CD4-positive, alpha-beta T cell (primary cell): ENCODE measurements at regions not wholly inside any gene's neighbourhood (a gene's known extent, or its start where the extent isn't known, plus 50 kb on each side); places are given as distances from the start of the nearest gene placed in this dataset.
"Not testable (repeated sequence)": the region's sequence is repeated elsewhere in the genome, so short reads cannot be mapped to it uniquely, and the experiment has no call there.

Experiments
- ATAC-seq: fragments of 200-7000 bp; cut with Tn5 transposase; one replicate; pipeline ENCODE4 v1.10.0; 2022; ENCODE audit warnings: mild to moderate bottlenecking; ENCODE audit not compliant: poor library complexity
- CTCF ChIA-PET: fragments of 350-600 bp; sonication (Branson Sonifier 250); formaldehyde crosslinking; loops from one replicate; lab custom pipeline; 2021; ENCODE audit warnings: antibody characterized with exemption, inconsistent platforms; lab: Charles Lee
- POLR2A ChIA-PET: fragments of 350-600 bp; sonication (Branson Sonifier 250); formaldehyde crosslinking; loops from one replicate; lab custom pipeline; 2021; ENCODE audit warnings: antibody characterized with exemption, inconsistent platforms; lab: Charles Lee
- DNase-seq, 14 experiments: peaks; one replicate each; pipeline ENCODE4 v3.0.0-alpha.2; 2013 to 2020; ENCODE audit warnings: mixed read lengths in 2 of 14
- H3K27ac ChIP-seq, 2 donors: one replicate each; pipeline versions ENCODE4 v1.5.1 to v1.7.0; 2013; ENCODE audit warnings: low read length in 2 of 2, low read depth in 1 of 2, mild to moderate bottlenecking in 1 of 2
- H3K27me3 ChIP-seq, 2 experiments: 1 replicate in 1 of 2; 2 replicates in 1 of 2; pipeline versions ENCODE4 v1.6.1 to v1.7.0; 2013; ENCODE audit warnings: low read length in 2 of 2, control low read depth in 1 of 2, mild to moderate bottlenecking in 1 of 2, moderate library complexity in 1 of 2; ENCODE audit not compliant: insufficient read depth in 2 of 2, control insufficient read depth in 1 of 2
- H3K36me3 ChIP-seq: one replicate; pipeline ENCODE4 v1.6.1; 2013; ENCODE audit warnings: low read length, control low read depth; ENCODE audit not compliant: insufficient read depth
- H3K4me1 ChIP-seq: one replicate; pipeline ENCODE4 v1.6.1; 2013; ENCODE audit warnings: low read length, control low read depth; ENCODE audit not compliant: insufficient read depth
- H3K4me3 ChIP-seq: one replicate; pipeline ENCODE4 v1.5.1; 2013; ENCODE audit warnings: mild to moderate bottlenecking, low read length, moderate library complexity
- H3K9me3 ChIP-seq, 2 experiments: 1 replicate in 1 of 2; 2 replicates in 1 of 2; pipeline versions ENCODE4 v1.6.1 to v1.7.0; 2013; ENCODE audit warnings: low read length in 2 of 2, mild to moderate bottlenecking in 2 of 2, control low read depth in 1 of 2, moderate library complexity in 1 of 2; ENCODE audit not compliant: control insufficient read depth in 1 of 2, insufficient read depth in 1 of 2
- H3K27ac Mint-ChIP-seq: one replicate; pipeline ENCODE4 v1.8.0; 2020; ENCODE audit warnings: mixed read lengths
- H3K27me3 Mint-ChIP-seq: one replicate; pipeline ENCODE4 v1.8.0; 2021; ENCODE audit warnings: mixed read lengths
- H3K36me3 Mint-ChIP-seq: one replicate; pipeline ENCODE4 v1.8.0; 2021; ENCODE audit warnings: low read depth, mixed read lengths
- H3K4me1 Mint-ChIP-seq: one replicate; pipeline ENCODE4 v1.8.0; 2021; ENCODE audit warnings: low read depth, mixed read lengths
- H3K4me3 Mint-ChIP-seq: one replicate; pipeline ENCODE4 v1.8.0; 2020; ENCODE audit warnings: mild to moderate bottlenecking, mixed read lengths
- H3K9me3 Mint-ChIP-seq: one replicate; pipeline ENCODE4 v1.8.0; 2020; ENCODE audit warnings: mixed read lengths
- CTCF ChIP-seq: fragments of 200-600 bp; IDR thresholded peaks from one replicate; pipeline ENCODE4 v1.8.0; 2022; ENCODE audit warnings: antibody characterized with exemption, mild to moderate bottlenecking
- intact Hi-C, 2 experiments: fragments of 100-400 bp; cut with DNase I in 1 of 2; cut with micrococcal nuclease in 1 of 2; formaldehyde crosslinking; loops; one replicate each; pipeline versions ENCODE4 v1.15.1 to v1.9.0; 2023 to 2025; cut with DNase I, micrococcal nuclease

- intact Hi-C loops = no loop called here
- no peaks in the 10 kb centered on the region for H3K36me3 ChIP-seq
- Mint-ChIP-seq H3K36me3 (no peaks in the 10 kb centered on the region), H3K27ac (no peak overlapping the region), H3K4me3 (no peak overlapping the region), H3K4me1 (no peaks in the 10 kb centered on the region), H3K9me3 (peaks cover 4% of the 10 kb centered on the region), H3K27me3 (peaks cover 4% of the 10 kb centered on the region)
- H3K27ac ChIP-seq = no peak overlapping the region
- TF ChIP-seq CTCF = no peak
- no peak for DNase-seq
- POLR2A ChIA-PET = no interaction called here
- no peak overlapping the region for H3K4me3 ChIP-seq
- CTCF ChIA-PET = no interaction called here
- H3K27me3 ChIP-seq = no peaks in the 10 kb centered on the region
- ATAC-seq = no peak
- H3K4me1 ChIP-seq = no peaks in the 10 kb centered on the region
- H3K9me3 ChIP-seq = no peaks in the 10 kb centered on the region
Measured at GRCh38 chr5:147112899-147113298, 121.9 kb upstream of the STK32A start.

GRCh38 chr5:147113967-147114366, 120.9 kb upstream of the STK32A start:
- no peaks in the 10 kb centered on the region for H3K36me3 ChIP-seq
- POLR2A ChIA-PET = no interaction called here
- ATAC-seq (no peak), DNase-seq (no peak)
- no peaks in the 10 kb centered on the region for H3K36me3 Mint-ChIP-seq
- CTCF ChIA-PET = no interaction called here
- H3K27me3 Mint-ChIP-seq = no peaks in the 10 kb centered on the region
- no peak overlapping the region for H3K27ac Mint-ChIP-seq
- H3K4me3 ChIP-seq = no peak overlapping the region
- no peak overlapping the region for H3K4me3 Mint-ChIP-seq
- H3K9me3 Mint-ChIP-seq = peaks cover 4% of the 10 kb centered on the region
- no peaks in the 10 kb centered on the region for H3K4me1 ChIP-seq
- no peaks in the 10 kb centered on the region for H3K27me3 ChIP-seq
- H3K4me1 Mint-ChIP-seq = no peaks in the 10 kb centered on the region
- TF ChIP-seq CTCF = no peak
- no peaks in the 10 kb centered on the region for H3K9me3 ChIP-seq
- H3K27ac ChIP-seq = no peak overlapping the region
- intact Hi-C loops = no loop called here

GRCh38 chr5:147139759-147140158, 95.1 kb upstream of the STK32A start:
- H3K27me3 ChIP-seq, ATAC-seq, H3K4me3 Mint-ChIP-seq, CTCF ChIA-PET, H3K4me1 Mint-ChIP-seq, H3K4me1 ChIP-seq, H3K27me3 Mint-ChIP-seq, H3K4me3 ChIP-seq, intact Hi-C loops, H3K27ac ChIP-seq, DNase-seq, H3K36me3 ChIP-seq, H3K36me3 Mint-ChIP-seq, POLR2A ChIA-PET, H3K27ac Mint-ChIP-seq: not testable (repeated sequence)
- H3K9me3 ChIP-seq = peaks cover 0 to 12% of the 10 kb centered on the region in 2 experiments
- peaks cover 26% of the 10 kb centered on the region for H3K9me3 Mint-ChIP-seq

GRCh38 chr5:147140558-147140957, 94.3 kb upstream of the STK32A start:
- no peak overlapping the region for H3K4me3 Mint-ChIP-seq
- intact Hi-C loops = no loop called here
- Histone ChIP-seq H3K27me3 (peaks cover 0 to 3% of the 10 kb centered on the region in 2 experiments), H3K27ac (no peak overlapping the region), H3K4me3 (no peak overlapping the region), H3K9me3 (peaks cover 0 to 12% of the 10 kb centered on the region in 2 experiments), H3K36me3 (no peaks in the 10 kb centered on the region), H3K4me1 (no peaks in the 10 kb centered on the region)
- H3K9me3 Mint-ChIP-seq = peaks cover 26% of the 10 kb centered on the region
- H3K36me3 Mint-ChIP-seq = no peaks in the 10 kb centered on the region
- no peak for TF ChIP-seq CTCF
- ATAC-seq (no peak), DNase-seq (no peak)
- peaks cover 14% of the 10 kb centered on the region for H3K27me3 Mint-ChIP-seq
- ChIA-PET CTCF (no interaction called here), POLR2A (no interaction called here)
- no peaks in the 10 kb centered on the region for H3K4me1 Mint-ChIP-seq
- no peak overlapping the region for H3K27ac Mint-ChIP-seq

DNA sequence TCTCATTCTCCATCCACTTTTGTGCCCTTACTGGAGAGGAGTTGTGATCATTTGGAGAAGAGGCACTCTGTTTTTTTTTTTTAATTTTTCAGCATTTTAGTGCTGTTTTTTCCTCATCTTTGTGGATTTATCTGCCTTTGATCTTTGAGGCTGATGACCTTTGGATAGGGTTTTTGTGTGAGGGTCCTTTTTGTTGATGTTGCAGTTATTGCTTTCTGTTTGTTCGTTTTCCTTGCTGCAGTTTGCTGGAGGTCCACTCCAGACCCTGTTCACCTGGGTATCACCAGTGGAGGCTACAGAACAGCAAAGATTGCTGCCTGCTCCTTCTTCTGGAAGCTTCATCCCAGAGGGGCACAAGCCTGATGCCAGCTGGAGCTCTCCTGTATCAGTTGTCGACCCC, 93.2 kb upstream of the STK32A start:
- Mint-ChIP-seq H3K27me3 (peaks cover 14% of the 10 kb centered on the region), H3K9me3 (peaks cover 26% of the 10 kb centered on the region)
- H3K27ac Mint-ChIP-seq, H3K4me1 ChIP-seq, H3K36me3 Mint-ChIP-seq, H3K27ac ChIP-seq, H3K4me3 Mint-ChIP-seq, ATAC-seq, intact Hi-C loops, POLR2A ChIA-PET, H3K4me1 Mint-ChIP-seq, DNase-seq, H3K4me3 ChIP-seq, H3K27me3 ChIP-seq, CTCF ChIA-PET, H3K36me3 ChIP-seq: not testable (repeated sequence)
- H3K9me3 ChIP-seq = peaks cover 0 to 12% of the 10 kb centered on the region in 2 experiments
